Type B pancreatic cell (in vitro differentiated cells): ENCODE measurements at regions not wholly inside any gene's neighbourhood (a gene's known extent, or its start where the extent isn't known, plus 50 kb on each side); places are given as distances from the start of the nearest gene placed in this dataset.
A peak's percentile ranks its signal among the peaks of the same experiment; 100 is the strongest.

Experiments
- DNase-seq: peaks from one replicate; pipeline ENCODE4 v3.0.0; 2021; ENCODE audit warnings: mixed read lengths; ENCODE audit not compliant: unreplicated experiment; ENCODE audit errors: extremely low spot score
- H3K27ac Mint-ChIP-seq: 2 replicates; pipeline ENCODE4 v1.8.0; 2021; ENCODE audit warnings: mild to moderate bottlenecking, mixed read lengths
- H3K27me3 Mint-ChIP-seq: 2 replicates; pipeline ENCODE4 v1.8.0; 2021; ENCODE audit warnings: mixed read lengths
- H3K36me3 Mint-ChIP-seq: 2 replicates; pipeline ENCODE4 v1.8.0; 2021; ENCODE audit warnings: mixed read lengths
- H3K4me1 Mint-ChIP-seq: one replicate; pipeline ENCODE4 v1.8.0; 2021; ENCODE audit warnings: mixed read lengths; ENCODE audit not compliant: unreplicated experiment
- H3K4me3 Mint-ChIP-seq: 2 replicates; pipeline ENCODE4 v1.8.0; 2021; ENCODE audit warnings: mild to moderate bottlenecking, mixed read lengths
- H3K9me3 Mint-ChIP-seq: 2 replicates; pipeline ENCODE4 v1.8.0; 2021; ENCODE audit warnings: mixed read lengths
- CTCF ChIP-seq: fragments of 200-600 bp; sonication (generic); conservative IDR thresholded peaks from 2 replicates; pipeline ENCODE4 v1.5.0; 2021; ENCODE audit warnings: antibody characterized with exemption, mild to moderate bottlenecking

- TF ChIP-seq CTCF: no peak
- H3K4me3 Mint-ChIP-seq: no peak overlapping the region
- H3K27me3 Mint-ChIP-seq: peaks cover 5% of the 10 kb centered on the region
- no peak overlapping the region for H3K27ac Mint-ChIP-seq
- H3K4me1 Mint-ChIP-seq: no peaks in the 10 kb centered on the region
- no peaks in the 10 kb centered on the region for H3K9me3 Mint-ChIP-seq
- no peak for DNase-seq
- H3K36me3 Mint-ChIP-seq: no peaks in the 10 kb centered on the region
These were observed 52.1 kb downstream of the CARTPT start for GRCh38 chr5:71771191-71771590.

- TF ChIP-seq CTCF: peak; percentile 78
- Mint-ChIP-seq H3K9me3 (no peaks in the 10 kb centered on the region), H3K27ac (no peak overlapping the region), H3K4me3 (no peak overlapping the region), H3K4me1 (no peaks in the 10 kb centered on the region), H3K36me3 (no peaks in the 10 kb centered on the region), H3K27me3 (peaks cover 6% of the 10 kb centered on the region)
- DNase-seq: no peak
These were observed 59.7 kb downstream of the CARTPT start for GRCh38 chr5:71778678-71779276.

GRCh38 chr5:71780597-71780996 is 61.5 kb downstream of the CARTPT start:
- H3K27ac Mint-ChIP-seq: no peak overlapping the region
- no peaks in the 10 kb centered on the region for H3K36me3 Mint-ChIP-seq
- no peak for TF ChIP-seq CTCF
- no peak overlapping the region for H3K4me3 Mint-ChIP-seq
- no peaks in the 10 kb centered on the region for H3K9me3 Mint-ChIP-seq
- no peaks in the 10 kb centered on the region for H3K4me1 Mint-ChIP-seq
- no peak for DNase-seq
- H3K27me3 Mint-ChIP-seq: peaks cover 4% of the 10 kb centered on the region

- Mint-ChIP-seq H3K4me1 (no peaks in the 10 kb centered on the region), H3K27ac (no peak overlapping the region), H3K9me3 (no peaks in the 10 kb centered on the region), H3K36me3 (no peaks in the 10 kb centered on the region), H3K4me3 (peak overlapping the region; percentile 8), H3K27me3 (no peaks in the 10 kb centered on the region)
- no peak for DNase-seq
- no peak for TF ChIP-seq CTCF
These were observed 63.3 kb downstream of the CARTPT start for GRCh38 chr5:71782393-71782770.

- DNase-seq: no peak
These were observed 64.0 kb downstream of the CARTPT start for GRCh38 chr5:71782771-71783770.

More at GRCh38 chr5:71782771-71783770, 64.0 kb downstream of the CARTPT start:
- Mint-ChIP-seq H3K9me3 (no peaks in the 10 kb centered on the region), H3K4me1 (no peaks in the 10 kb centered on the region), H3K27ac (no peak overlapping the region), H3K27me3 (no peaks in the 10 kb centered on the region), H3K36me3 (no peaks in the 10 kb centered on the region), H3K4me3 (peak overlapping the region; percentile 8)
- TF ChIP-seq CTCF: peak; percentile 94
